GM19397 (cell line): ENCODE measurements at regions not wholly inside any gene's neighbourhood (a gene's known extent, or its start where the extent isn't known, plus 50 kb on each side); places are given as distances from the start of the nearest gene placed in this dataset.

Experiments used
- ATAC-seq: cut with Tn5 transposase; IDR thresholded peaks from one replicate; pipeline ENCODE4 v1.9.1; 2021; ENCODE audit warnings: mild to moderate bottlenecking, moderate library complexity; ENCODE audit not compliant: unreplicated experiment

DNA sequence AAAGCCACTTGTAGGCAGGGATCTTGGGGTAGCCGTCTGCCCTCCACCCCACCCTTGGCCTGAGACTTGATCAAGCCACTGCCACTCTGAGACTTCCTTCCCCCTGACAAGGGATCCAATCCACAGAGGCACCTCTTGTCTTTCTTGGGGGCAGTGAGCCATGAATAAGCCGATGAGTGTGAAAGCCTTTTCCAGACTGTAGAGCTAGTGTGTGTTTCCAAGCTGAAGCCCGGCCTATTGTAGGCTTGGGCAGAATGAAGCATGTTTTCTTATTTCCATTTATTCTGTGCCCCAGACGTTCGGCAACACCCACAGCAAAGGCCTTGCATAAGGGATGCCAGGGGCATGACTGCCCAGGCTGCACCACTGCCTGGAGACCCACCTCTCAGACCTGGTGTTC is 991.6 kb downstream of the BCL11B start:
- no peak for ATAC-seq

DNA sequence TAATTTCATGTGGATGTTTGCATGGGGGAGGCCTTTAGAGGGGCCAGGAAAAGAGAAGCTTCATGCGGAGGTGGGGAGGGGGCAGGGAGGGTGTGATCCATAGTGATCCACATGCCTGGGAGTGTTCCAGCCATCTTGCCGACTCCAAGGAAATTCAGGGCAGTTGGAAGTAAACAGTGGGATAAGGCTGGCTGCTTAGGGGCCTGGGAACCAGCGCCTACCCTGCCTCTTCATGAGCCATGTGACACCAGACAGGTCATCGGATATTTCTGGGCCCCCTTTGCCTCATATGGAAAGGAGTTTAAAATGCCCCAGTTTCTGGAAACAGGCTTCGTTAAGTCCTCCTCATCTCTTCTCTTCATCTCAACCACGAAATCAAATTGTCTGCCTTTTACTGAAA is 983.2 kb downstream of the BCL11B start:
- ATAC-seq: no peak

DNA sequence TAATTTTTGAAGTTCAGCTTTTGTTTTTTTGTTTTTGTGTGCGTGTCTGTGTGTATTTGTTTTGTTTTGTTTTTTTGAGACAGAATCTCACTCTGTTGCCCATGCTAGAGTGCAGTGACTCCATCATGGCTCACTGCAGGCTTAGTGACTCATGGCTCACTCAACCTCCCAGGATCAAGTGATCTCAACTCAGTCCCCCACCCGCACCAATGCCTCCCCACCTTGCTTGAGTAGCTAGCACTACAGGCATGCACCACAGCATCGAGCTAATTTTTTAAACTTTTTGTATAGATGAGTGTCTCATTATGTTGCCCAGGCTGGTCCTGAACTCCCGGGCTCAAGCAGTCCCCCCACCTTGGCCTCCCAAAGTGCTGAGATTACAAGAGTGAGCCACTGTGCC is 981.4 kb downstream of the BCL11B start:
- no peak for ATAC-seq

DNA sequence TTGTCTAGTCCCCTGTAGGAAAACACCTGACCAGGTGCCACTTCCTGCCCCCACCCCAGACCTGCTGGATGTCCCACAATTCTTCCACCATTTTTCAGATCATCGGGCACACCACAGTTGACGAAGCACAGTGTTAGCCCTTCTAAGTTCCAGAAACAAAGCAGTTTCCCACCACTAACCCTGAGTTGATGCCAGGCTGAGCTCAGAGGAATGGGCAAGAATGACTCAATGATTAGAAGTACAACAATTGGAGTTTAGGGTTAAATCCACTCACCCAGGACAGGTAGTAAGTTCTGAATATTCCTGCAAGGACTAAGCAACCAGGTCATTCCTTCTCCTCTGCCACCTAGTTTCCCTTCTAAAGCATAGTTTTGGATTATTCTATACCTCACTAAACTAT is 979.8 kb downstream of the BCL11B start:
- ATAC-seq: no peak

DNA sequence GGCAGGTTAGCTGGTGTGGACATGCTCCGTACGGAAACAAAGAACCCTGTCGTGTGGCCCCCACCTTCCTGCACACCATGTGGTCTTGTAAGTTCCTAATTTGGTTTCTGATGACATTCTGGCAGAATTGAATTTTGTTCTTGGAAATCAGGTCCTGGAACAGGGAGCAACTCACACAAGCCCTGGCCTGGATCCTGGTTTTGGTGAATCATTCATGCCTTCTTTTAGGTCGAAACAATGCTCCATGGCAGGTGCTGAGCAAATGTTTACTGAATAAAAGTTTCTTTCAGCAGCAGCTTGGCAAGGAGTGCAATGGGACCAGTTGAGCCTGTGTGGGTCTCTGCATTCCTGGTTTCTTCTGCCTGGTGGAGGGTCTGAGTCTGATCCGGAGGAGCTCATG is 978.4 kb downstream of the BCL11B start:
- no peak for ATAC-seq

DNA sequence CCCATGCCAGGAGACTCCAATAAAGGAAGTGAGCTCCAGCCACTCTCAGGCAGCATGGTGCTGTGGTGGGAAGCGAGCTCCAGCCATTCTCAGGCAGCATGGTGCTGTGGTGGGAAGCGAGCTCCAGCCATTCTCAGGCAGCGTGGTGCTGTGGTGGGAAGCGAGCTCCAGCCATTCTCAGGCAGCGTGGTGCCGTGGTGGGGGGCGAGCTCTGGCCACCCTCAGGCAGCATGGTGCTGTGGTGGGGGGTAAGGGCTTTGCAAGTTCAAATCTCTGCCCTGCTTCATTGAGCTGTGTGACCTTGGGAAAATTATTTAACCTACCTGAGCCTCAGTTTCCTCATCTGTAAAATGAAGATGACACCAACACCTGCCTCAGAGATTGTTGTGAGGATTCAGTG is 975.1 kb downstream of the BCL11B start:
- no peak for ATAC-seq

DNA sequence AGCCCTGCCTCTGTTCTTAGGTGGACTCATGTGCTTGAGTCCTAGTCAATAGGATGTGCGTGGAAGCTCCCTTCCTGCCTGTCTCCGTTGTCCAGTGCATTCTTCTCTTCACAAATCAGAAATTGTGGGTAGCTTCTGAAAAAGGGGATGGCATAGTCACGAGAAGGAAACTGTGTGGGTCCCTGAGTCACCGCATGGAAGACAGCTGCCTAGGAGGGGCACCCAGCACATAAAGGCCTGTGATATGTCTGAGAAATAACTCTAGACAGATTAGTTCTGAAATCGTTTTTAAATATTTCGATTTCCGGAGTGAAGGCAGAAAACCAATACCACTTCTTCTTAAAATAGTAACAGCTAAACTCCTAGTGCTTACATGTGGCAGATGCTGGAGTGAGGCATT is 974.4 kb downstream of the BCL11B start:
- no peak for ATAC-seq

DNA sequence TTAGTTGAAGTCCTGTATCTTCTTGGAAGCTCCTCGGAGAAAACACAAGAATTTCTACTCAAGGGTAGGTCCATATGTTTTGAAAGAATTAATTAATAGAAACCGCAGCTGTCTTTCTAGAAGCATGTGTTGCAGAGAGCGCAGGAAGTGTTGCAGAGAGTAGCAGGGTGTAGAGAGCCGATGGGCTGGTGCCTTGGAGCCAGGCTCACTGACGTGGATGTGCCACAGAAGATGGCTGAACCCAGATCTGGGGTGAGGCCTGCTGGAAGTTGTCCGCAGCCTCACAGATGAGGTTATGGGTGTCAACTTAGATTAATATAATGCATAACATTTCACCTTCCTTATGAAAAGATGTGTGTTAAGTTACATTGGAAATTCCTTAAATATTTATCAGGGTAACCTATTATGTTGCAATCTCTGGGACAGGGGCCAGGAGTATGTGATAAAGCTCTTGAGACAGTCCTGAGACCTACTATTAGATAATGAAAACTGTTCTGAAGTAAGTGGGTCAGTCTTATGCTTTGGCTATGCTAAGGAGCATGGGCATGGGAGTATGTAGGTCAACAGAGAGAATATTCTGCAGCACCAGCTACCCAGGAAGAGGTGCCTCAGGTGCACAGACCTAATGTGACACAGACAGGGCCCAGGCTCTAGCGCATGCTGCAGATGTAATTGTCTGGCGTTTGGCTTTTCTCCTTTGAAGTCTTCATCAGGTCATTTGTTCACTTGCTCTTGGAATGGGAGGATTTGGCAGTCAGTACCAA is 973.3 kb downstream of the BCL11B start:
- ATAC-seq: no peak

DNA sequence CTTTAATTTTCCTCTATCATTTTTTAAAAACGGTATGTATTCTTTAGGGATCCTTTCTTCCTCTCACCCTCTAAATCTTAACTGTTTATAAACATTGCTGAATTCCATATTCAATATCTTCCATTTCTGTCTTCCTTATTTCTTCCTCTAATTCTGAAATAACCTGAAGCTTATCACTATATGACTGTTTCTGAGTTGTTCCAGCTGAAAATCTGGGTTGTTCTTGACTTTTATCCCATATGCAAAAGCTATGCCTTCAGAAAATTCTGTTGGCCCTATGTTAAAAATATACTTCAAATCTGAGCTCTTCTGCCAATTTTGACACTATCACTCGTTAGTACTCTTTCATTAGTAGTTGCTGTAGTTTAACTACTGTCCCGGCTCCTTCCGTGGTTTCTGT is 970.3 kb downstream of the BCL11B start:
- no peak for ATAC-seq

DNA sequence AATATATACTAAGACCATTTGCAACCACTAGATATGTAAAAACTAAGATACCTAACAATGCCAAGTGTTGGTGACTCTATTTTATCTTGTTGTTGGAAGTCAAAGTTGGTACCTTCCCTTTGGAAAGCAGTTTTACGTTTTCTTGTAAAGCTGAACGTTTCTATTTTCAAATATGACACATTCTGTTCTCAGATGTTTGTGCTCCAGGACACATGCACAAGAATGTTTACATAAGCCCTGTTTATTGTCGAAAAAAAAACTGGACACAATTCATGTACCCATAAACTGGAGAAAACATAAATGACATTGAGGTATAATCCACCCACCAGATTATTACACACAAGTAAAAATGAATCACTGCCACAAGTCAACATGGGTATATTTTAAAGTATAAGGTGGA is 967.4 kb downstream of the BCL11B start:
- ATAC-seq: no peak

DNA sequence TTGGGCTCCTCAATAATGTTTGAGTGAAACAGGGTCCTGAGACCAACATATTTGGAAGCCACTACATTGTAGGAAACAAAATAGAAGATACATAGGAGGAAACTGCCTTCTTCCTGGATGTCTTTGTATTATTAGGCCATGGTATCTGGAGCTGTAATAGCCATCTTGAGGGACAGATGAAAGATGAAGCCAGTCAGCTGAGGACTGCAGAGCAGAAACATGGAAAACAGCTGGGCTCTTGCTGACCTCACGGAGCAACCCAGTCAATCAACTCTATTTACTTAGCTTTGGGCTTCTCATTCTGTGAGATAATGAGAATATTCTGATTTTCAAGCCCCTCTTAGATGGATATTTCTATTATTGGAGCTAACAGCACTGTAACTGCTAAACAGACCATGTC is 962.4 kb downstream of the BCL11B start:
- no peak for ATAC-seq

DNA sequence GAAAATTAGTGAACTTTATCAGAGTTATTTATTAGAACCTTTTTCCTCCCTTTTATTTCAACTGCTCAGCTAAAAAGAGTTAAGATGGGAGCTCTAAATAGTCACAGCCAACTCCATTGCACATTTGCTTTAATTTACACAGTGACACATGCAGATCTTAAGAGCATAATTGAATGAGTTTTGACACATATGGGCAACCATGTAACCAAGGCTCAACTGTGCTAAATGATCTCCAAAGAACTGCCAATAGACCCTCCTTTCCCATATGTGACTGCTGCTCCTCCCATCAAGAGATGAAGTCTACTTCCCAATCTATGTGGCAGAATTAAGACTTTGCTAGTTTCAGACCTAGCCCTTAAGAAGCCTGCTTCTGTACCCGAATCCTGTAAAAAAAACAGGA is 960.0 kb downstream of the BCL11B start:
- ATAC-seq: no peak

DNA sequence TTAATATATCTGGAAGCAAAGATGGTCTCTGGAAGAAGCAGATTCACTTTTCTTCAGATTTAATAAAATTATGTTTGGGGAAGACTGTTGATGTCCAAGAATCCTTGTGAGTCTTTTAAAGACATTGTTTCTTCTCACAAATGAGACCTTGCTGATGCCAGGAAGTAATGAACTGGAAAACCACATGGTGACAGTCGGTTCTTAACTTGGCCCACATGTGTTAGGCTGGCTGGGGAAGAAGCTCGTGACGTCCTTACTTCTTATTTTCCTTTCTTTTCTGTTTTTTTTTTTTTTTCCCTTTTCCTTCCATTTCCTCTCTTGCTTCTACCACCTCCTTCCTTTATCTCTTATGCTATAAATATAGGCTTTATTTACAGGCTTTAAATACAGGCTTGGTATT is 950.2 kb downstream of the BCL11B start:
- no peak for ATAC-seq

DNA sequence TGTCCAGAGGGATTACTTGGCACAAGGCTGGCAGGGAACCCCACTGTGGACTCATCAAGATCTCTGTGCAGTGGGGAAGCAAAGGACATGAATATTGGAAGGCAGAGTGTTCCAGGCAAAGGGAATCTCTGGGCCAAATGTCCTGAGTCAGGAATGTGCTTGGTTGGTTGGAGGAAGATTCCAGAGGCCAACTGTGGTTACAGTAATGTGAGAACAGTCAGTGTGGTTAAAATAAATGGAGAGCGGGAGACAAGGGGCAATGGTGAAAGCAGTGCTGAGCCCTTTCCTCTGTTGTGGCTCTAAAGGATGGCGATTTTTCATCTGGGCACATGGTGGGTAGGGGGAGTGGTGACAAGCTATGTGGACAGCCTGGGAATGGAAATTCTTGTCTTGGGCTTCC is 948.2 kb downstream of the BCL11B start:
- no peak for ATAC-seq

DNA sequence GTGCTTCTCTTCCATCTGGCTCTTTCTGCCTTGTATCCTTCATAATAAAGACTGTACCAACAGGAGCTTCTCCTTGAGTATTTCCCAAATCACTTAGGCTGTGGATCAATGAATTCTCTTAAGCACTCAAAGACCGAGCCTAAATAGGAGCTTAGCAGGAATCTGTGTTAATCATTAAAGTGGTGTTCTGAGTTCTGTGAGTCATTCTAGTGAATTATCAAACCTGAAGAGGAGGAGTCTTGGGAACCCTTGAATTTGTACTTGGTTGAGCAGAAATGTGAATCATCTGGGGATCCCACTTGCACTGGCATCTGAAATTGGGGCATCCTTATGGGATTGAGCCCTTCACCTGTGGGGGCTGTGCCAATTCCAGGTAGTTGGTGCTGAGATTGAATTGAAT is 946.2 kb downstream of the BCL11B start:
- no peak for ATAC-seq

DNA sequence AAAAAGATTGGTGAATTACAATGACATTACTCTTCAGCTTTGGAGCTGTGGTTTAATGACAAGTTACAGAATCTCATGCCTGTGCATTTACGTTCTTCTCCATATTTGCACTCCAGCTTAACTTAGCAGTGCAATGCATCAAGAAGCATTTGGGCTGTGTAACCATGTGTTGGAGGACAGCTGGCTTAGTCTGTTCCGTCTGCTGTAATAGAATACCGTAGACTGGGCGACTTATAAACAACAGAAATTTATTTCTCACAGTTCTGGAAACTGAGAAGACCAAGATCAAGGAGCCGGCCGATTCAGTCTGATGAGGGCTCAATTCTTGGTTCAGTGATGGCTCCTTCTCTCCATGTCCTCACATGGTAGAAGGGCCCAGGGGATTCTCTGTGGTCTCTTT is 943.5 kb downstream of the BCL11B start:
- no peak for ATAC-seq

DNA sequence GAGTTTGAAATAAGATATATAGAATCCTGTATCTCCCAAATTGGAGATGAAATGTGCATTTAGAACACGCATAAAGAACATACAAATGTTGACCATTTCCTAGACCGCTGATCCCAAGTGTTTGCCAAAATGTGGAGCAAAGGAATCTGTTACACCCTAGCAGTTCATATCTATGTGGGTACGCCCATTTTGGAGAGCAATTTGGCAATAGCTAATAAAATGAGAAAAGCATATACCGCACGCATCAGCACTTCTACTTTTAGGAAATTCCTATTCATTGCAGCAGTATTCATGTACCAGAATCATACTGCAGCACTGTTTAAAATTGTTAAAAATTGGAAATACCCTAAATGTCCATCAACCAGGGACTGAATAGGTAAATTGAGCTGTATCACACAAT is 937.8 kb downstream of the BCL11B start:
- no peak for ATAC-seq

DNA sequence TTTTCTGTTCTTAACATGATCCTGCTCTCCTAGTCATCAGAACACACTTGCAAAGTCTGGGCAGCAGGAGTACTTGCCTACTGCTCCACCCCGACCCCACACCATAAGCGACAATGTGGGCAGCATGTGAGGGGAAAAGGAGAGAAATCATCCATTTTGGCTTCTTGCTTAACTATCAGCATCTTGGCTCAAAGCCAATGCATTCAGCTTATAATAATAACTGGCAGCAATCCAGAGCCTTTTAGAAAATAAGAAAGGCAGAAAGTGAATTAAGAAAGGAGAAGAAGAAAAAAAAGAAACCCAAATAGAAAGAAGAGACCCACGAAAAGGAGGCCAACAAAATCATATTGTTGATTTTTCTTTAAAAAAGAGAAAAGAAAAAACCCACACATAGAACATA is 930.8 kb downstream of the BCL11B start:
- no peak for ATAC-seq

DNA sequence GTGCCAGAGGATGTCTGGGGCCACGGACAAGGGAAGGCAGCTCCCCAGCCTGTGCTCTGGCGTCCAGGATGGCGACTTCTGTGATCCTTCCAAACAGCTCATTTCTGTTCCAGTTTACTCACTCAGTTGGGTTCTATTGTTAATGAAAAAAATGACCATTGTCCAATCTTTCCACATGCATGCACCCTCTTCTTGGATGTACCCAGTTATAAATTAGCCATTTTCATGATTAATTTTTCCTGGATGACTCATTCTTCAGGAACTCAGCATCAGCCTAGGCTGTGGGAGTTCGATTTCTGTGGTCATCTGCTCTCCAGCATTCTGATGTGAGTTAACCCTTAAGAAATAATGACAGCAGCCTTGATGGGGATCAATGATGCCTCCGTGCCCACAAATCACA is 926.8 kb downstream of the BCL11B start:
- no peak for ATAC-seq

DNA sequence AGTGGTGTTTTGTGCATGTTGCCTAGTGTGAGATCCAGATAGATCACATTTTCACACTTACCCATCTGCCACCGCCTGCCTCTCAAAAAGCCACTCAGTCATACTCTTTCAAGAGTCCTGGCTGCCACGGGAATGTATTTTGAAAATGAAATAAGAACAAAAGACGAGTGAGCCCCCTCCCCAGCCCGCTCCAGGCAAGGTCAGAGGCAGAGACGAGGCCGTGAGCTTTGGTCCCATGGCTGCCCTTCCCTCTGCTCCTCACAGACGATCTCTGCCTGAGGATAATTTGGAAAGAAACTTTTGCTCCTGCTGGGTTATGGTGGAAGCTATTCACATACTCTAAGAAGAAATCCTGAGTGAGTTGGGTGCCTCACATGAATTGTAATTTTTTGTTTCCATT is 924.3 kb downstream of the BCL11B start:
- no peak for ATAC-seq

DNA sequence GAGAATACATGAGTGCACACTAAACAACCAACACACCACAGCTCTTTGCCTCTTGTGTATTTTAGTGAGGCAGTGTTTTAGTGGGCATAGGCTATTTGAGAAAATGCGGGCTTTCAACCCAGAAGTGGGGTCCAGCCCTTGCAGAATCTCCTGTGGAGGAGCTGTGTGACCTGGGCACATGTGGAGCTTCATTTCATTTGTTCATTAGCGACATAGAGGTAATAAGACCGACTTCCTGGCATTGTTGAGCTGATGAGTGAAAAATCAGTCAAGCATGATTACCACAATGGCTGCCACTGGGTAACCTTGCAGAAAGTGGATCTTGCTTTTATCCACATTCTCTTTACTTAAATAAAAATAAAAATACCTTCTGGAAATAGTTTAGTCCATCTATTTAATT is 923.5 kb downstream of the BCL11B start:
- no peak for ATAC-seq

DNA sequence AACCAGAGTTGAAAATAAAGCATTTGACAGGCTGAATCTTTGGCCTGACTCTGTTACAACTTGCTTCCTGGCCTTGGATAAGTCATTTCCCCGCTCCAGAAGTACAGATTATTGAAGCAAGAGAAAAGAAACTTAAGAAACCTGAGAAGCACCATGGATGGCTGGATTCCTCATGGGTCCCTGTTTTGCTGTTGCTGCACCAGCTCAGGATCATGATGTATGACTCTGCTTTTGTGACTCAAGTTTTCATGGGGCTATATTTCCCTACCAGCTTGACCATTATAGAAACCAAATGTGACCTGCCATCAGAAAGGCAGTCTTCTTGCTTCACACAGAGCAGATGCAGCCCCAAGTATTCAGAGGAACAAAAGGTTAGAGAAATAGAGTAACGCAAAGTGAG is 921.8 kb downstream of the BCL11B start:
- no peak for ATAC-seq

DNA sequence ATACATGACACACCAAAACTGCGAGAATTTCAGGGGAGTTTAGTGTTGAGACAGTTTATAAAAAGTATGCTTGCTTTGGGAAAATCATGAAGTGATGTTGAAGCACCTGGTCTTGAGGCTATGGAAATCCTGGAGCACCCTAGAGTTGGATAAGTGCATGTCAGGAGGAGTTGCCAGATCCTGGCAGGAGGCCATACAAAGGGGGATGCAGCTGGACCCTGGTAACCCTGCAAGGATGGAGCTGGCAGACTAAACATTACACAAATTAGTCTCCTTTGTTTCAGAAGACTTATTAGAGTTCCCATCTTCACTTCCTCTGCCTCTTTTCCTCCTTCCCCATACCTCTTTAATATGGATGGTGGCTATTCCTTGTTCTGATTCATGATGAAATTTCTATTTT is 907.0 kb downstream of the BCL11B start:
- no peak for ATAC-seq
